ENCODE measurements at regions not wholly inside any gene's neighbourhood (a gene's known extent, or its start where the extent isn't known, plus 50 kb on each side); places are given as distances from the start of the nearest gene placed in this dataset.

DNA sequence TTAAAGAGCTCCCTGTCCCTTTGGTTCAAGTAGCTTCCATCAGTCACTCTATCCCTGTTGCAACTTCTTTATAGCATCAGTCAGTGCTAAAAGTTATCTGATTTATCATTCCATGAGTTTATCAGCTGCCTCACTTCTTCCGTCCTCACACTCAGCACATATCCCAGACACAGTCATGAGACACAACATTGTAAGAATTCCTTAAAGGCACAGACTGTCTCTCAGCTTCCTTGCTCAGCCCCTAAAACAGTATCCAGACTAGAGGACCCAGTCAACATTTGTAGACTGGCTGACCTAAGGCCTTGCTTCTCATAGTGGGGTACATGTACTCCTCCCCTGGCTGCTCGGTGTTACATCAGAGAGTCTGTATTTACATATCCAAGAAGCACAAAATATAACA lies 164.9 kb upstream of the ADGRL2 start:
- TF ChIP-seq, protein P1, sequence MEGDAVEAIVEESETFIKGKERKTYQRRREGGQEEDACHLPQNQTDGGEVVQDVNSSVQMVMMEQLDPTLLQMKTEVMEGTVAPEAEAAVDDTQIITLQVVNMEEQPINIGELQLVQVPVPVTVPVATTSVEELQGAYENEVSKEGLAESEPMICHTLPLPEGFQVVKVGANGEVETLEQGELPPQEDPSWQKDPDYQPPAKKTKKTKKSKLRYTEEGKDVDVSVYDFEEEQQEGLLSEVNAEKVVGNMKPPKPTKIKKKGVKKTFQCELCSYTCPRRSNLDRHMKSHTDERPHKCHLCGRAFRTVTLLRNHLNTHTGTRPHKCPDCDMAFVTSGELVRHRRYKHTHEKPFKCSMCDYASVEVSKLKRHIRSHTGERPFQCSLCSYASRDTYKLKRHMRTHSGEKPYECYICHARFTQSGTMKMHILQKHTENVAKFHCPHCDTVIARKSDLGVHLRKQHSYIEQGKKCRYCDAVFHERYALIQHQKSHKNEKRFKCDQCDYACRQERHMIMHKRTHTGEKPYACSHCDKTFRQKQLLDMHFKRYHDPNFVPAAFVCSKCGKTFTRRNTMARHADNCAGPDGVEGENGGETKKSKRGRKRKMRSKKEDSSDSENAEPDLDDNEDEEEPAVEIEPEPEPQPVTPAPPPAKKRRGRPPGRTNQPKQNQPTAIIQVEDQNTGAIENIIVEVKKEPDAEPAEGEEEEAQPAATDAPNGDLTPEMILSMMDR (IDR thresholded peaks at IDR 0.05): no peak
- no peak for TF ChIP-seq POLR2A (IDR thresholded peaks at IDR 0.05)
